ENCODE measurements at regions not wholly inside any gene's neighbourhood (a gene's known extent, or its start where the extent isn't known, plus 50 kb on each side); places are given as distances from the start of the nearest gene placed in this dataset.

- no peak for DNase-seq (ENCODE audit: low read depth in 2 of 2, low spot score in 1 of 2)
Observed at GRCh38 chr13:107866032-107866940, 349.1 kb downstream of the LIG4 start.

GRCh38 chr13:107865643-107866031, 349.7 kb downstream of the LIG4 start:
- no peak for DNase-seq (ENCODE audit: low read depth in 2 of 2, low spot score in 1 of 2)

- DNase-seq (ENCODE audit: low read depth in 2 of 2, low spot score in 1 of 2) = no peak
Observed at GRCh38 chr13:107865318-107865575, 350.1 kb downstream of the LIG4 start.

GRCh38 chr13:107864543-107865317, 350.6 kb downstream of the LIG4 start:
- DNase-seq (ENCODE audit: low read depth in 2 of 2, low spot score in 1 of 2) = no peak

- no peak for DNase-seq (ENCODE audit: low read depth in 2 of 2, low spot score in 1 of 2)
Observed at GRCh38 chr13:107860284-107860683, 355.1 kb downstream of the LIG4 start.

- DNase-seq (ENCODE audit: low read depth in 2 of 2, low spot score in 1 of 2) = no peak
Observed at GRCh38 chr13:107854880-107855279, 360.5 kb downstream of the LIG4 start.

- no peak for DNase-seq (ENCODE audit: low read depth in 2 of 2, low spot score in 1 of 2)
Observed at GRCh38 chr13:107852072-107852471, 363.3 kb downstream of the LIG4 start.

- DNase-seq (ENCODE audit: low read depth in 2 of 2, low spot score in 1 of 2) = no peak
Observed at GRCh38 chr13:107851670-107852069, 363.7 kb downstream of the LIG4 start.

- no peak for DNase-seq (ENCODE audit: low read depth in 2 of 2, low spot score in 1 of 2)
Observed at GRCh38 chr13:107847406-107847805, 367.9 kb downstream of the LIG4 start.

GRCh38 chr13:107846642-107847041, 368.7 kb downstream of the LIG4 start:
- DNase-seq (ENCODE audit: low read depth in 2 of 2, low spot score in 1 of 2) = no peak

GRCh38 chr13:107845911-107846310, 369.4 kb downstream of the LIG4 start:
- DNase-seq (ENCODE audit: low read depth in 2 of 2, low spot score in 1 of 2) = no peak

- DNase-seq (ENCODE audit: low read depth in 2 of 2, low spot score in 1 of 2) = no peak
Observed at GRCh38 chr13:107843681-107844080, 371.7 kb downstream of the LIG4 start.

- DNase-seq (ENCODE audit: low read depth in 2 of 2, low spot score in 1 of 2) = no peak
Observed at GRCh38 chr13:107843281-107843680, 372.1 kb downstream of the LIG4 start.

- no peak for DNase-seq (ENCODE audit: low read depth in 2 of 2, low spot score in 1 of 2)
Observed at GRCh38 chr13:107842562-107843180, 372.7 kb downstream of the LIG4 start.

- no peak for DNase-seq (ENCODE audit: low read depth in 2 of 2, low spot score in 1 of 2)
Observed at GRCh38 chr13:107838588-107839161, 376.7 kb downstream of the LIG4 start.

- DNase-seq (ENCODE audit: low read depth in 2 of 2, low spot score in 1 of 2) = no peak
Observed at GRCh38 chr13:107836685-107837084, 378.7 kb downstream of the LIG4 start.

- DNase-seq (ENCODE audit: low read depth in 2 of 2, low spot score in 1 of 2) = no peak
Observed at GRCh38 chr13:107835339-107836018, 379.9 kb downstream of the LIG4 start.

GRCh38 chr13:107834717-107835116, 380.6 kb downstream of the LIG4 start:
- DNase-seq (ENCODE audit: low read depth in 2 of 2, low spot score in 1 of 2) = no peak

GRCh38 chr13:107834281-107834680, 381.1 kb downstream of the LIG4 start:
- DNase-seq (ENCODE audit: low read depth in 2 of 2, low spot score in 1 of 2) = no peak

- DNase-seq (ENCODE audit: low read depth in 2 of 2, low spot score in 1 of 2) = no peak
Observed at GRCh38 chr13:107832500-107833100, 382.7 kb downstream of the LIG4 start.

- DNase-seq (ENCODE audit: low read depth in 2 of 2, low spot score in 1 of 2) = no peak
Observed at GRCh38 chr13:107830804-107831203, 384.5 kb downstream of the LIG4 start.
